H1 (cell line): ENCODE measurements at regions not wholly inside any gene's neighbourhood (a gene's known extent, or its start where the extent isn't known, plus 50 kb on each side); places are given as distances from the start of the nearest gene placed in this dataset.

ENCODE experiments used
- ASH2L ChIP-seq: fragments of 200-600, 300-600 bp; sonication (generic); IDR thresholded peaks from one replicate; pipeline ENCODE4 v1.7.1; 2017; ENCODE audit warnings: low read length
- CHD2 ChIP-seq: IDR thresholded peaks from 2 replicates; pipeline ENCODE4 v1.6.1; 2012; ENCODE audit warnings: low read length, improper control_type of control experiment
- CREB1 ChIP-seq: IDR thresholded peaks from 2 replicates; pipeline ENCODE4 v1.6.1; 2012; ENCODE audit warnings: inconsistent platforms
- GABPA ChIP-seq: IDR thresholded peaks from 2 replicates; pipeline ENCODE4 v1.6.1; 2011; ENCODE audit warnings: mild to moderate bottlenecking, low read length, moderate library complexity, borderline replicate concordance; ENCODE audit not compliant: insufficient read depth
- JUN ChIP-seq: IDR thresholded peaks from 2 replicates; pipeline ENCODE4 v1.6.1; 2011; ENCODE audit warnings: low read depth, mild to moderate bottlenecking, improper control_type of control experiment, low read length
- KDM1A ChIP-seq: fragments of 200-600, 300-600 bp; sonication (generic); IDR thresholded peaks from 2 replicates; pipeline ENCODE4 v1.7.1; 2016; ENCODE audit warnings: mild to moderate bottlenecking, low read length, borderline replicate concordance
- KDM5A ChIP-seq: fragments of 200-600 bp; IDR thresholded peaks from 2 replicates; pipeline ENCODE4 v1.7.1; 2012; ENCODE audit warnings: mild to moderate bottlenecking, low read length, inconsistent platforms, mixed read lengths
- POLR2A ChIP-seq, 2 experiments: IDR thresholded peaks; 1 replicate in 1 of 2; 2 replicates in 1 of 2; pipeline ENCODE4 v1.6.1; 2011; ENCODE audit warnings: low read depth in 2 of 2, low read length in 2 of 2, mild to moderate bottlenecking in 2 of 2; ENCODE audit errors: control extremely low read depth in 1 of 2
- POLR2AphosphoS5 ChIP-seq: IDR thresholded peaks from 2 replicates; pipeline ENCODE4 v1.6.1; 2011; ENCODE audit warnings: low read depth, low read length
- RAD21 ChIP-seq, 2 experiments: IDR thresholded peaks in 1 of 2; conservative IDR thresholded peaks in 1 of 2; 2 replicates each; pipeline ENCODE4 v1.6.1; 2011; ENCODE audit warnings: low read depth in 2 of 2, low read length in 2 of 2, improper control_type of control experiment in 1 of 2, inconsistent platforms in 1 of 2, mild to moderate bottlenecking in 1 of 2, moderate library complexity in 1 of 2
- RFX5 ChIP-seq: IDR thresholded peaks from 2 replicates; pipeline ENCODE4 v1.6.1; 2011; ENCODE audit warnings: low read depth, low read length, improper control_type of control experiment, borderline replicate concordance
- TF ChIP-seq, protein P1 (sequence below), 3 experiments: IDR thresholded peaks; 1 replicate in 2 of 3; 2 replicates in 1 of 3; pipeline versions ENCODE4 v1.5.1 to v1.6.1; 2011; ENCODE audit warnings: low read length in 3 of 3, mild to moderate bottlenecking in 3 of 3, inconsistent platforms in 2 of 3, low read depth in 1 of 3, moderate library complexity in 1 of 3; ENCODE audit not compliant: insufficient read depth in 1 of 3; ENCODE audit errors: control extremely low read depth in 1 of 3

- TF ChIP-seq GABPA (no peak), KDM1A (no peak), JUN (no peak), CHD2 (no peak), POLR2A (IDR thresholded peaks at IDR 0.05; ENCODE audit: control extremely low read depth in 1 of 2, low read depth in 2 of 2, low read length in 2 of 2) (no peak), RAD21 (IDR thresholded peaks at IDR 0.05 in 1 of 2, conservative IDR thresholded peaks at IDR 0.05 in 1 of 2; ENCODE audit: low read depth in 2 of 2, low read length in 2 of 2) (no peak), RFX5 (no peak), KDM5A (no peak), POLR2AphosphoS5 (no peak), CREB1 (no peak), ASH2L (no peak)
- TF ChIP-seq, protein P1, sequence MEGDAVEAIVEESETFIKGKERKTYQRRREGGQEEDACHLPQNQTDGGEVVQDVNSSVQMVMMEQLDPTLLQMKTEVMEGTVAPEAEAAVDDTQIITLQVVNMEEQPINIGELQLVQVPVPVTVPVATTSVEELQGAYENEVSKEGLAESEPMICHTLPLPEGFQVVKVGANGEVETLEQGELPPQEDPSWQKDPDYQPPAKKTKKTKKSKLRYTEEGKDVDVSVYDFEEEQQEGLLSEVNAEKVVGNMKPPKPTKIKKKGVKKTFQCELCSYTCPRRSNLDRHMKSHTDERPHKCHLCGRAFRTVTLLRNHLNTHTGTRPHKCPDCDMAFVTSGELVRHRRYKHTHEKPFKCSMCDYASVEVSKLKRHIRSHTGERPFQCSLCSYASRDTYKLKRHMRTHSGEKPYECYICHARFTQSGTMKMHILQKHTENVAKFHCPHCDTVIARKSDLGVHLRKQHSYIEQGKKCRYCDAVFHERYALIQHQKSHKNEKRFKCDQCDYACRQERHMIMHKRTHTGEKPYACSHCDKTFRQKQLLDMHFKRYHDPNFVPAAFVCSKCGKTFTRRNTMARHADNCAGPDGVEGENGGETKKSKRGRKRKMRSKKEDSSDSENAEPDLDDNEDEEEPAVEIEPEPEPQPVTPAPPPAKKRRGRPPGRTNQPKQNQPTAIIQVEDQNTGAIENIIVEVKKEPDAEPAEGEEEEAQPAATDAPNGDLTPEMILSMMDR (IDR thresholded peaks at IDR 0.05; ENCODE audit: control extremely low read depth in 1 of 3, insufficient read depth in 1 of 3, low read depth in 1 of 3, low read length in 3 of 3) = no peak
Observed at GRCh38 chr1:112263042-112263441, 133.0 kb upstream of the CTTNBP2NL start.
